ENCODE measurements at regions not wholly inside any gene's neighbourhood (a gene's known extent, or its start where the extent isn't known, plus 50 kb on each side); places are given as distances from the start of the nearest gene placed in this dataset.
"Not testable (repeated sequence)": the region's sequence is repeated elsewhere in the genome, so short reads cannot be mapped to it uniquely, and the experiment has no call there.

- DNase-seq (ENCODE audit: low read depth), result no peak
These were observed 519.5 kb downstream of the PIK3C3 start for GRCh38 chr18:42474577-42474976.

- no peak for DNase-seq (ENCODE audit: low read depth)
These were observed 520.1 kb downstream of the PIK3C3 start for GRCh38 chr18:42475157-42475556.

DNA sequence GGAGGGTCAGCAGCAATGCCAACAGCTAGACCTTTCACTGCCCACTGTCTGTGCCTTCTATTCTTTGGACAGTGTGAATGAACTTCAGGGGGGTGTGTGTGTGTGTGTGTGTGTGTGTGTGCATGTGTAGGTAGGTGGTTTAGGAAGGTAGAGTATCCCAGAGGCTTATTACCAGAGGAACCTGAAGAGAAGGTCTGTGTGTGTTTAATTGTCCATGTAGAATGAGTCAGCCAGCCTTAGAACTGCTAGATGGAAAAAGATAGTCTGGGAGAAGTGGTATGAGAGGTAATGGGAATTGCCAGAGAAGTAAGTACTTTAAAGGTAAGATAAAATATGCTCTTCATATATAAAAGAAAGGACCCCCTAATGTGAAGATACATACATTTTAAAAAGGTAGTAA is 522.2 kb downstream of the PIK3C3 start:
- no peak for DNase-seq (ENCODE audit: low read depth)

DNA sequence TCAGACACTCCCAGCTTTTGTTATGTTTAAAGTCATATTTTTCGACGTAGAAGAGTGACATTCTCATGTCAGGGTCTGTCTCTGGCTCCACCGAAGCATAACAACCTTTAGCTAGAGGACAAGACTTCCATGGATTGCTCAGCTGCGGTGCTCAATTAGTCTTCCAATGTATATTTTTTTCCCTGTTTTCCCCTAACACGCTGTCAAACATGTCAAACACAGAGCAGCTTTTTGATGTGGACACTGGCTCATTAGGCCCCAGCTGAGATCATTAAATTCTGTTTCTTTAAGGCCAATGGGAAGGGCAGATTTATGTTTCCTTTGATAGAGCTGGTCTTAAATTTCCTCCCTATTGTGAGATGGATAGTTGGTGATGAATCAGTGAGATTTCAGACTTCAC is 525.4 kb downstream of the PIK3C3 start:
- DNase-seq (ENCODE audit: low read depth), result no peak

GRCh38 chr18:42484648-42485047 is 529.6 kb downstream of the PIK3C3 start:
- DNase-seq (ENCODE audit: low read depth), result no peak

GRCh38 chr18:42486271-42486670 is 531.2 kb downstream of the PIK3C3 start:
- no peak for DNase-seq (ENCODE audit: low read depth)

DNA sequence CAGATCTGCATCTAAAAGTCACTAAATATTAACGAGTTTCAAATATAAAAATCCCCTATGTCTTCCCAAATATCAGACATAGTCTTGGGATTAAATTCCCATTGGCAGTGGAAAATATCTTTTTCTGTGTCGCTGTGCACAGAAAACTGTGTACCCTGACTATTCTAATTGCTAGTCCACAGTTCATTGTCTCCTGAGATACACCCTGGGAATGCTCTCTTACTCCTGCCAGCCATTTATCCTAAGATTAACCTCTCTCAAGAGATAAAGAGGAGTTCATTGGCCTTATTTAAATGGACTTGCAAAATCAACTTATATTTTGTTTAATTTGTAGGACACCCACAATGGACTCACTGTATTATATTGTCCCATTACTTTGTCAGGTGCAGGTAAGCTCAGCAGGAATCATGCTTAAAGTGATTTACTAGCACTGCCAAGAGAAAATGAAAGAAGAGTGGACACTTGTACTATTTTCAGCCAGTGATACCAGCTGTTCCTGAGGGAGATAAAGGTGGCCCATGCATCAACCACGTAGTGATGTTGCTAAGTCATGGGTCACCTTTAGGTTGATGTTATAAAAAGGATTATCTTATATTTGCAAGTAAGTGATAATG is 553.8 kb downstream of the PIK3C3 start:
- no peak for DNase-seq (ENCODE audit: low read depth)

GRCh38 chr18:42509750-42510415 is 554.8 kb downstream of the PIK3C3 start:
- no peak for DNase-seq (ENCODE audit: low read depth)

- no peak for DNase-seq (ENCODE audit: low read depth)
These were observed 555.5 kb downstream of the PIK3C3 start for GRCh38 chr18:42510540-42510939.

- DNase-seq (ENCODE audit: low read depth), result no peak
These were observed 558.4 kb downstream of the PIK3C3 start for GRCh38 chr18:42513441-42513840.

- DNase-seq (ENCODE audit: low read depth), result no peak
These were observed 559.5 kb downstream of the PIK3C3 start for GRCh38 chr18:42514512-42514911.

DNA sequence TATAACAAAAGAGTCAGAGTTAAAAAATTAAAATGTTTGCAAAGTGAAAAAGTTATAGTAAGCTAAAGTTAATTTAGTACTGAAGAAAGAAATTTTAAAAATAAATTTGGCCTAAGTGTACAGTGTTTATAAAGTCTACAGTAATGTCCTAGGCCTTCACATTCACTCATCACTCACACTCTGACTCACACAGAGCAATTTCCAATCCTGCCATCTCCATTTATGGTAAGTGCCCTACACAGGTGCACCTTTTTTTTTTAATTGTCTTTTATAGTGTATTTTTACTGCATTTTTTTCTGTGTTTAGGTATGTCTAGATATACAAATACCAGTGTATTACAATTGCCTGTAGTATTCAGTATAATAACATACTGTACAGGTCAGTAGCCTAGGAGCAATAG is 562.9 kb downstream of the PIK3C3 start:
- no peak for DNase-seq (ENCODE audit: low read depth)

DNA sequence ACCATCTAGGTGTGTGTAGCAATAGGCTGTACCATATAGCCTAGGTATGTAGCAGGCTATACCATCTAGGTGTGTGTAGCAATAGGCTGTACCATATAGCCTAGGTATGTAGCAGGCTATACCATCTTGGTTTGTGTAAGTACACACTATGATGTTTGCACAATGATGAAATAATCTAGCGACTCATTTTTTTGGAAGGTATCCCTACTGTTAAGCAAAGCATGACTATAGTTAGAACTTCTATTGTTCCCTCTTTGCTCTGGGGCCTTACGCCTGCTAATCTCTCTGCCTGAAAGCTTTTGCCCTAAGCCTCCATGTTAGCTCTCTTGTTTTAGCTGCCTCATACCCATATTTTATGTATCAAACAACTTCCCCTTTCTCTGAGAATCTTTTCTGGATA is 563.3 kb downstream of the PIK3C3 start:
- not testable (repeated sequence) for DNase-seq (ENCODE audit: low read depth)

- no peak for DNase-seq (ENCODE audit: low read depth)
These were observed 565.1 kb downstream of the PIK3C3 start for GRCh38 chr18:42520138-42520537.

DNA sequence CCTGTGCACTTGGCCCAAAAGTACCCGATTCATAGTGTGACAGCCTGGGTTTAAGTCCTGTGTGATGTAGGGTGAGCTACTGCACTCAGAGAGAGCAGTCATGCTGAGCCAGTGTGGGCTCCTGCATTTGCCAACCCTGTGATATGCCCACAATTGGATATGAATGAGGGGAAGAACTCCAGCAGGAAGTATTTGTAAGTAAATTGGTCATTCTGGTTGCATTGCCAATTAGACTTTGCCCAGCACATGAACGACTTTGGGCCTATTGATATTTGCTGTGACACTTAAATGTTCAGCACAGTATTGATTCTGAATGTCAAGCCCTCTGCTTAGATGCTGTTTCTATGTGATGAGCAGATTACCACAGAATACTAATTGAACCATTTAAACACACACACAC is 570.9 kb downstream of the PIK3C3 start:
- DNase-seq (ENCODE audit: low read depth), result no peak

- DNase-seq (ENCODE audit: low read depth), result no peak
These were observed 572.7 kb downstream of the PIK3C3 start for GRCh38 chr18:42527766-42528165.

- DNase-seq (ENCODE audit: low read depth), result no peak
These were observed 575.2 kb downstream of the PIK3C3 start for GRCh38 chr18:42530276-42530675.

GRCh38 chr18:42532119-42532518 is 577.1 kb downstream of the PIK3C3 start:
- no peak for DNase-seq (ENCODE audit: low read depth)

DNA sequence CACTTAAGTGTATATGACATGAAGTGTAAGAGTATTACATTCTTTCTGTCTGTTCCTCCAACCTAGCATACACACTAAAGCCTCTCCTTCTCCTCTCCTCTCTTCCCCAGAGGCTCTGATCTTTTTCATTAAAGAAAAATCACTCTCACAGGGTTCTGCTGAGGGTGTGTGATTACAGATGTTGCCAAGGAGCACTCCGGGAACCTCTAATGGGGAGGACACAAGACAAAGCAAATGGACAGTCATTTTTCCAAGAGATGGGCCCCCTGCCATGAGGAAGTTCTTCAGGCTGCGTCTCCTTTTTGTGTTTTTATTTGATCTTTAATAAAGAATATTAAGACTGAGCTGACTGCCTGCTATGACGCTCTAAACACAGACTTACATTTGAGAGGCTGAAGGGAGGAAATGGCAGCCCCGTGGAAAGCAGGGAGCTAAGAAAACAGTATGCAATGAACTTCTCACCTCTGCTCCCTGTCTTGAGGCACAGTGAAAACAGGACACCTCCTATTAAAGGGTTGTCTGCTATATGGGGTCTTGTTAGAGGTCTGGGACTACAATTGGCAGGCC is 578.1 kb downstream of the PIK3C3 start:
- no peak for DNase-seq (ENCODE audit: low read depth)

DNA sequence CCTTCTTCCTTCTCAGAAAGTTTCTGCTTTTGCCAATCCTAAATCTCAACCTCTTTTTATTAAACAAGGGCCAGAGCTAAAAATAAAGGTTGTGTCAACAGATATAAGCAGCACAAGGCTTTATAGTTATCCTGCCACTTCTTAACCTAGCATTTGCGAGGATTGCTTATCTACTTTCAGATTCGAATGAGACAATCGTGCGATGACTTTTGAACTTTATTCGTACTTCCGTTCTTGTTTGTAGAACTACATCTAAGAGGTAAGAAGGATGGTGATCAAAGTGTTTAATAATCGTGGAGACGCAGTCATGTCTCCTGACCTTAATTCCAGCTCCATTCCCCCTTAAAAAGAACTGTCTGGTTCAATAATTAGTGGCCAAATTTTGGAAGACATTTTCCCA is 578.6 kb downstream of the PIK3C3 start:
- no peak for DNase-seq (ENCODE audit: low read depth)

- DNase-seq (ENCODE audit: low read depth), result no peak
These were observed 579.3 kb downstream of the PIK3C3 start for GRCh38 chr18:42534313-42534712.

GRCh38 chr18:42536442-42536841 is 579.0 kb downstream of the RIT2 start:
- no peak for DNase-seq (ENCODE audit: low read depth)

DNA sequence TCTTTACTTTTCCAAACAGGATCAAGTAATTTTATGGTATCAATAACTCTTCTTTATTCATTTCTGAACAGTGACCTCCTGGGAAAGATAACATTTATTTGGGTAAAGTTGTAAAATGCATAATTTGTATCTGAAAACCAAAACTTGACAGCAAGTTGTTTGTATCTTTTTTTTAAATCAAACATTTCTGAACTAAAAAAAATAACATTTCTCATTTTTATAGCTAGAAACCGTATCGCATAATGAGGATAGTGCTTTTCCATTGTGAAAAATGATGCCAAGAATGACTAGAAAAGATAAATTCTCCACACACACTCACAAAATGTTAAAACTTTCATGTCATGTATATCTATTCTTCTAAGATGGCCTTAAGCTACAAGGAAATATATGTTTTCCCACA is 578.2 kb downstream of the RIT2 start:
- no peak for DNase-seq (ENCODE audit: low read depth)

GRCh38 chr18:42544901-42545300 is 570.6 kb downstream of the RIT2 start:
- no peak for DNase-seq (ENCODE audit: low read depth)
